ENCODE measurements at regions not wholly inside any gene's neighbourhood (a gene's known extent, or its start where the extent isn't known, plus 50 kb on each side); places are given as distances from the start of the nearest gene placed in this dataset.

GRCh38 chr18:28947900-28948299 is 771.0 kb upstream of the CDH2 start:
- no peak for TF ChIP-seq CTCF (IDR thresholded peaks at IDR 0.05)
- TF ChIP-seq POLR2A (IDR thresholded peaks at IDR 0.05): no peak
